Skeletal muscle cell (primary cell): ENCODE measurements at regions not wholly inside any gene's neighbourhood (a gene's known extent, or its start where the extent isn't known, plus 50 kb on each side); places are given as distances from the start of the nearest gene placed in this dataset.

Experiments
- DNase-seq: peaks from one replicate; pipeline ENCODE4 v3.0.0-alpha.2; 2010; ENCODE audit warnings: low read depth
- H3K4me3 ChIP-seq: 2 replicates; pipeline ENCODE4 v1.5.1; 2011; ENCODE audit warnings: low read depth, mild to moderate bottlenecking, control low read depth, low read length, moderate library complexity

DNA sequence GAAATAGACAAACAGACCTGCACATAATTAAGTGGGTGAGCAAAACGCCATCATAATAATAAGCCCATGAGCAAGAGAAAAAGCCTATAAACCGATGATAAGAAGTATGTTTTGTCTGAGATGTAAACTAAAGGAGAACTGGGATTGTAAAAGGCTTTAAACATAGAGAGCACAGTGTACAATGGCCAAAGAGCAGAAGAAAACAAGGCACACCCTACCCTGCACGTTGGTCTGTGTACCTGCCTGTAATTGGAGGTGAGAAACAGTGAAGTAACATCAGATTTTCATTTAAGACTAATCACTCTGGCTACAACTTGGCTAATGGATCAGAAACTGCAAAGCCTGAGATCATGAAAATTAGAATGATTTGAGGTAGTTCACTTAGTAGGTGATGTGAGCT is 1094.7 kb upstream of the GYPC start:
- no peak for DNase-seq
- H3K4me3 ChIP-seq = no peak overlapping the region

DNA sequence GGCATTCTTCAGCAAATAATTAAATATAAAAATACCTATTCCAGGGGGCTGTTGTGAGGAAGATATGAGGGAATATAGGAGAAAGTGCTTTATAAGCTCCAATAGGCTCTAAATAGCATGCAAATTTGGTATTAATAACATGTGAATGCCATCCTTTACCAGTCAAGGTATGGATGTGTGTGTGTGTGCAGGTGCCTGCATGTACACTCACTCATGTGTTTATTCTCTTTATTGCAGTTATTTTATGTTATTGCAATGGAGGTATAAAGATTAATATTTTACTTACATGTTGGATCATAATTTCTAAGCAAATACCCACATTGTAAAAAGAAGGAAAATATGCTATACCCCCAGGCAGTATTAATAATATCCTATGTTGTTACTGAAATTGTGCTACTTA is 1093.0 kb upstream of the GYPC start:
- no peak for DNase-seq
- no peak overlapping the region for H3K4me3 ChIP-seq

DNA sequence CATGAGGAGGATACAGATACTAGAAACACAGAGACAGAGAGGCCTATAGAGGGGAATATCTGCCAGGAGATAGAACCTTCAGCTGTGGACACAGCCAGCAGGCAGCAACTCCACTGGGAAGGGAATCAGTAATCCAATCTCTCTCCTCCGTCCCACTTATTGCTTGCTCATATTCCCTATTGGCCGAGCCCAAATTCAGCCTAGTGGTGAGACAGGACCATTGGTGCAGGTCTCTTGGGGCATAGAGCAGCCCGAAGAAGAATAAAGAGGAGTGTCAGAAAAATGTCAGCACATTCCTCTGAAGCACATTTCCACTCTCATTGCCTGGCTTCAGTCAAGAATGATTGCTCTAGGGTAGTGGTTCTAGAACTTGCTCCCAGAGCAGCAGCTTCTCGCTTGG is 1091.5 kb upstream of the GYPC start:
- H3K4me3 ChIP-seq = no peak overlapping the region

GRCh38 chr2:125566422-125566821 is 1089.5 kb upstream of the GYPC start:
- no peak overlapping the region for H3K4me3 ChIP-seq
- no peak for DNase-seq

More for the DNA sequence above, 1091.5 kb upstream of the GYPC start:
- no peak for DNase-seq

DNA sequence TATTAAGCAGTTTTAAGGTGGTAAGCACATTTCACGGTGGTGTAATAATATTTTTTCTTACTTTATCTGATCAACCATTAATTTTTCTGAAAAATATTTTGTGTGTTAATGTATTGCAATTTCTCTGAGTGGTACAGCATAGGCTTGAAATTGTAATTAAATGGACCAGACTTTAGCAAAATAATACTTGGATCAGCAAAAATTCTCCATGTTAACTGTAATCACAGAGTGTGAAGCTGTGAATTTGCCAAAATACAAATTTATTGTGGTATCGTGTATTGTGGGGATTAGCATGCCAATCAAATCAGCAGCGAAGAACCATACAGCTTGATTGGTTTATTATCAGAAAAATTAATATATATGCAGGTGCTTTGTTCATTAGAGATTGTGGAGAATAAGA is 1088.9 kb upstream of the GYPC start:
- no peak overlapping the region for H3K4me3 ChIP-seq
- no peak for DNase-seq

- H3K4me3 ChIP-seq = no peak overlapping the region
- DNase-seq = no peak
Measured at GRCh38 chr2:125572660-125573059, 1083.3 kb upstream of the GYPC start.

- no peak overlapping the region for H3K4me3 ChIP-seq
- no peak for DNase-seq
Measured at GRCh38 chr2:125573432-125573831, 1082.5 kb upstream of the GYPC start.

DNA sequence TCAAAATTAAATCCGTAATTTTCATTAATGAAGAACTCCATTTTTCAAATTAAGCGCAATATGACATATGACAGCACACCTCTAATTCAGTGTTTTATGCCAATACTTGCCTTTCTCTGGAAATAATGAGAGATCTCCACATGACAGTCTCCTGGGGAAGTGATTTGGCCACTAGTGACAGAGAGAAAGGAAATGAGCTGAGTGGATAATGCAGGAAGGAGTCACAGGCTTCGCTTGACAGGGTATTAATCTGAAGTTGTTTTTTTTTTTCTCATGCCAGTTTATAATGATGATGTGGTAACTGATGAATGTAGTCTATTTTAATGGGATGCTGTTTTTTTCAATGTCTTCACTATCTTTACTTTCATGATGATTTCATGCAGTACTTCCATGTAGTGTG is 1079.4 kb upstream of the GYPC start:
- no peak overlapping the region for H3K4me3 ChIP-seq
- DNase-seq = no peak

DNA sequence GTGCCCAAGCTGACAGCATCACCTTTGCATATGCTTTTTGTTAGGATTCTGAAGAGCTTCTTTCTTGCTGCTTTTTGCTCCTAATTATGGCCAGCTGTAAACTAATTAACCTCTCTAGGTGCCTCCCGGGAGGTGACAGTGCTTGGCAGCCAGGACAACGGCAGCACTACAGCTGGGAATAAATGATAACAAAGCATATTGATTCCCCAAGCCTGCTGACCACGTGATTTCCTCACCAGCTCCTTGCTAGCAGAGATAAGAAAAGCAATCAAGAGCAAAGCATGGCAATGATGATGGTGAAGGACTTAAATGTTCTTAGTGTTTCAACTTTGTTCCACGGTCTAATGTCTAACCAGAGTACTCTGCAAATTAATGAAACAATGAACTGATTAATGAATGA is 1074.4 kb upstream of the GYPC start:
- no peak for DNase-seq
- no peak overlapping the region for H3K4me3 ChIP-seq

GRCh38 chr2:125582516-125582915 is 1073.4 kb upstream of the GYPC start:
- no peak for DNase-seq
- H3K4me3 ChIP-seq = no peak overlapping the region

DNA sequence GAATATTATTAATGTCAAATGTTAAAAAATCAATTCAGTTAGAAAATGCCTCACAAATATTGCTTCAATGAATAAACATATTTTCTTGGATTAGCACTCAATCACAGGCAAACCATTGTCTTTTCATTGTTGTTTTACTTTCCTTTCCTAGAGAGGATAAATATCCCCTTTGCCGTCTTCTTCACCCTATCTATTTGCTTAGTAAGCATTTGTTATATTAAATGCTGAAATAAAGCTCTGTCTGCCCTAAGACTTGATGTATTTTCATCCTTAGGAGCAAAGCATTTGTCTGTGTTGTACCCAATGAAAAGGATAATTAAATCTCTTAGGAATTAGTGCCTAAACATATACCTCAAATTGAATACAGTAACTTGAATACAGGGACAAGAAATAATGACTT is 1071.2 kb upstream of the GYPC start:
- H3K4me3 ChIP-seq = no peak overlapping the region
- DNase-seq = no peak

GRCh38 chr2:125588780-125589179 is 1067.2 kb upstream of the GYPC start:
- DNase-seq = no peak
- no peak overlapping the region for H3K4me3 ChIP-seq

GRCh38 chr2:125591954-125592353 is 1064.0 kb upstream of the GYPC start:
- no peak for DNase-seq
- no peak overlapping the region for H3K4me3 ChIP-seq

- no peak for DNase-seq
- no peak overlapping the region for H3K4me3 ChIP-seq
Measured at GRCh38 chr2:125593036-125593435, 1062.9 kb upstream of the GYPC start.

GRCh38 chr2:125596612-125597011 is 1059.3 kb upstream of the GYPC start:
- no peak overlapping the region for H3K4me3 ChIP-seq
- DNase-seq = no peak

DNA sequence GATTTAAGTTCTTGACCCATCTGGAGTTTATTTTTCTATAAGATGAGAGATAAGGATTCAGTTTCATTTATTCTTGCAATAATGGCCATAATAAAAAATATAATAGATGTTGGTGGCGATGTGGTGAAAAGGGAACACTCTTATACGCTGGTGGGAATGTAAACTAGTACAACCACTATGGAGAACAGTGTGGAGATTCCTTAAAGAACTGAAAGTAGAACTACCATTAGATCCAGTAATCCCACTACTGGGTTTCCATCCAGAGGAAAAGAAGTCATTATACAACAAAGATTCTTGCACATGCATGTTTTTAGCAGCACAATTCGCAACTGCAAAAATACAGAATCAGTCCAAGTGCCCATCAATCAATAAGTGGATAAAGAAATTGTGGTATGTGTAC is 1040.5 kb upstream of the GYPC start:
- H3K4me3 ChIP-seq = no peak overlapping the region
- no peak for DNase-seq

DNA sequence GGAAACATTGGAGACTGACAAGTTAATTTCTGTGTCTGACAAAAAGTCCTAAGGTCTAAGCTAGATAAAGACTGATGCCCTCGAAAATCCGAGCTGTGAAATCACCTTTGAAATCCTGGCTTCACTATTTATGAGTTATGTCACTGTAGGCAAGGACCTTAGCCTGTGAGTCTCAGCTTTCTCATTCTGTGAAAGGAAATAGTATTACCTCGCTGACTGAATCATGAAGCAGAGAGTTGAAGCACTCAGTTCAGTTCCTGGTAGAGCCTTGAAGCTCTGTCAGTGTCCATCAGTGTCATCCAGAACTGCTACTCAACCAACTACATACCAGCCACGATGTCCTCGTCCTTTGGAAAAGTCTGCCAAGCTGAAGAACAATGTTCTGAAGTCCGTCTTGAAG is 1025.6 kb upstream of the GYPC start:
- H3K4me3 ChIP-seq = no peak overlapping the region
- DNase-seq = no peak

- no peak for DNase-seq
Measured at GRCh38 chr2:125634662-125635061, 1021.3 kb upstream of the GYPC start.

DNA sequence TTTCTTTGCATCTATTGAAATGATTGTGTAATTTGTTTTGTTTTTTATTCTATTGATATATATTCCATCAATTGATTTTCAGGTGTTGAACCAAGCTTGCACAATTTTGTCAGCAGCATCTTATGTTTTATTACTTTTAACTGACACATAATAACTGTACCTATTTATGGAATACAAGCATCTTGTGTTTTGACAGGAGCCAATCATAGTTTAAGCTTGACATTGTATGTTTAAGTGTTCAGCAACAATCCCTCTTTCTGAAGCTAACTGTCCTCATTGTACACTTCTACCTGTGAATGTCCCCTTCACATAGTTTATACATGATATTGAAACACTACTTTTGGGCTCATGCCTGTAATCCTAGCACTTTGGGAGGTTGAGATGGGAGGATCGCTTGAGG is 1017.6 kb upstream of the GYPC start:
- DNase-seq = no peak

More at GRCh38 chr2:125634662-125635061, 1021.3 kb upstream of the GYPC start:
- H3K4me3 ChIP-seq = no peak overlapping the region

DNA sequence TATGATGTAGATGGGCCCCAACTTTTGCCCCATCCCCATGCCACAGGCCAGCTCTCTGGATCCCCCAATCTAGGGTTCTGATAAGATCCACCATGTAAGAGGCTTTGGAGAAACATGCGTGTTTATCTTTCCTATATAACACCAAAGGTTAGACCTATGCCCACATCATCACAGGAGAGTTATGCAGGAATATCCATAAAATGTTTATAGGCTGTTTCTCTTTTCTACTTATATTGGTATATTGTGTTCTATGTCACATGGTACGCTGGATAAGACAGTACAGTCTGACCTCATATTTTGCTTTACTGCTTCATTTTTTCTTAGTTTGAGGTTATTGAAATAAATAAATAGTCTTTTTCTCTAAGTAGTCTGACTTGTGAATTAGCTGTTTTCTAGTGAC is 1013.9 kb upstream of the GYPC start:
- DNase-seq = no peak
- H3K4me3 ChIP-seq = no peak overlapping the region

More for the DNA sequence above, 1017.6 kb upstream of the GYPC start:
- no peak overlapping the region for H3K4me3 ChIP-seq

DNA sequence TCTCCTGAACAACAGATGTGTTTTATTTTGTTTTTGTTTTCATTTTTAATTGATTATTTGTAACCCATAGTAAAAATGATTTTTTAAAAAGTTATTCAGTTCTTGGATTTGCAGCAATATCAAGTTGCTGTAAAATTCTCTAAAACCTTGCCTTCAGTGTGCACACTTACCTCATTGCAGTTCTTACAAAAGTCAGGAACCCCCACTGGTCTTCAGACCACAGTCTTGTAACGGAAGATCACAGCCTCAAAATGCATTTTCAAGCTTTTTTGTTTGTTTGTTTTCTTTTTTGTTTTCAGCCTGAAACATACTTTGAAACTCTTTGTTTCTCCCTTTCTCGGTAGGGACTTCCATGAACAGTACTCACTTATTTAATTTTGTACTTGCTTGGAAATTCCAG is 1012.8 kb upstream of the GYPC start:
- DNase-seq = no peak
- no peak overlapping the region for H3K4me3 ChIP-seq

DNA sequence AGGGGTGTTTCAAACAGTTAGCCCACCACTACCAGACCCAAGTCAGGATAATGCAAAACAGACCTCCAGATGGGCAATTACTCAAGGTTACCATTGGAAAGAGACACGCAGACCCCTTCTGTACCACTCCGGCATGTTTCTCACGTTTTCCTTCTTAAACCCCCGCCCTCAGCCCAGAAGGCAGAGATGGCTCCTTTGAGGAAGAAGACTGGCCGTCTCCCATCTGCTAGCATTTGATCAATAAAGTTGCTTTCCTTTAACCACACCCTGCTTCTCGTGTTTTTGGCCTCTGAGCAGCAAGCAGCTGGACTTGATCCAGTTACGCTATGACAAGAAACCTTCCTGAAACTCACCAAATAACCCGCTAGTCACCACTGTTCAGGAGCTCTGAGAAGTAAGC is 1012.4 kb upstream of the GYPC start:
- no peak for DNase-seq
- H3K4me3 ChIP-seq = no peak overlapping the region
